ENCODE measurements at regions not wholly inside any gene's neighbourhood (a gene's known extent, or its start where the extent isn't known, plus 50 kb on each side); places are given as distances from the start of the nearest gene placed in this dataset.

DNA sequence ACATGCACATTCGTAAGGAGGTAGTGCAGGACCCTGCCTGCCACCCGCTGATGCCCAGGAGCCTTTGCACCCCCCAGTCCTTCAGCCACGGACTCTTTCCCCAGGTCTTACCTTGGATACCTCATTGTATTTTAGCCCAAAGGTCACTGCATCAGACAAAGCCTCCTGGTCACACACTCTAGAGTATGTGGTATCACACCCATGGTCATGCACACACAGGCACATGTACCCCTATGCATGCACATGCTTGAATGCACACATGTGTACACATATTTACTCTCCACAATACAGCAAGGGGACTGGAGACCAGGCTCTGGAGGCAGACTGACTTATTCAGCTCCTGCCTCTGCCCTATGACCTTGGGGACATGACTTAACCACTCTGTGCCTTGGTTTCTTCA lies 357.5 kb downstream of the C16orf95 start:
- no peak overlapping the region for H3K9ac ChIP-seq (ENCODE audit: control insufficient read depth, insufficient read depth, low read length)
- no peak overlapping the region for H3K4me2 ChIP-seq (ENCODE audit: control insufficient read depth, insufficient read depth)
- H3K9me3 ChIP-seq (replicated peaks; ENCODE audit: control insufficient read depth, insufficient read depth, low read length): no peaks in the 10 kb centered on the region
- peaks cover 0 to 2% of the 10 kb centered on the region in 2 experiments; a peak in 1 of 4 replicates for H3K27me3 ChIP-seq (replicated peaks in 1 of 2; ENCODE audit: control insufficient read depth in 2 of 2, insufficient read depth in 2 of 2, low read length in 1 of 2)
- H2AFZ ChIP-seq (ENCODE audit: control insufficient read depth, low read depth, low read length): no peak overlapping the region
- no peaks in the 10 kb centered on the region for H3K4me1 ChIP-seq (ENCODE audit: control insufficient read depth, insufficient read depth, low read length)
- no peak for FAIRE-seq
- CTCF ChIA-PET: no interaction called here
- TF ChIP-seq, protein P1, sequence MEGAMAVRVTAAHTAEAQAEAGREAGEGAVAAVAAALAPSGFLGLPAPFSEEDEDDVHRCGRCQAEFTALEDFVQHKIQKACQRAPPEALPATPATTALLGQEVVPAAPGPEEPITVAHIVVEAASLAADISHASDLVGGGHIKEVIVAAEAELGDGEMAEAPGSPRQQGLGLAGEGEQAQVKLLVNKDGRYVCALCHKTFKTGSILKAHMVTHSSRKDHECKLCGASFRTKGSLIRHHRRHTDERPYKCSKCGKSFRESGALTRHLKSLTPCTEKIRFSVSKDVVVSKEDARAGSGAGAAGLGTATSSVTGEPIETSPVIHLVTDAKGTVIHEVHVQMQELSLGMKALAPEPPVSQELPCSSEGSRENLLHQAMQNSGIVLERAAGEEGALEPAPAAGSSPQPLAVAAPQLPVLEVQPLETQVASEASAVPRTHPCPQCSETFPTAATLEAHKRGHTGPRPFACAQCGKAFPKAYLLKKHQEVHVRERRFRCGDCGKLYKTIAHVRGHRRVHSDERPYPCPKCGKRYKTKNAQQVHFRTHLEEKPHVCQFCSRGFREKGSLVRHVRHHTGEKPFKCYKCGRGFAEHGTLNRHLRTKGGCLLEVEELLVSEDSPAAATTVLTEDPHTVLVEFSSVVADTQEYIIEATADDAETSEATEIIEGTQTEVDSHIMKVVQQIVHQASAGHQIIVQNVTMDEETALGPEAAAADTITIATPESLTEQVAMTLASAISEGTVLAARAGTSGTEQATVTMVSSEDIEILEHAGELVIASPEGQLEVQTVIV (IDR thresholded peaks at IDR 0.05; ENCODE audit: borderline replicate concordance, partially characterized antibody): no peak
- no peak for TF ChIP-seq ZNF217 (IDR thresholded peaks at IDR 0.05)
- TF ChIP-seq RAD51 (IDR thresholded peaks at IDR 0.05): no peak
- TF ChIP-seq EZH2 (IDR thresholded peaks at IDR 0.05; ENCODE audit: borderline replicate concordance, control insufficient read depth, low read depth, low read length): no peak
- no peak for TF ChIP-seq GABPA (IDR thresholded peaks at IDR 0.05; ENCODE audit: low read depth)
- no peak for TF ChIP-seq MTA2 (IDR thresholded peaks at IDR 0.05; ENCODE audit: low read depth)
- TF ChIP-seq FOS (IDR thresholded peaks at IDR 0.05; ENCODE audit: borderline replicate concordance, extremely low read depth, insufficient read length): no peak
- TF ChIP-seq, protein P2, sequence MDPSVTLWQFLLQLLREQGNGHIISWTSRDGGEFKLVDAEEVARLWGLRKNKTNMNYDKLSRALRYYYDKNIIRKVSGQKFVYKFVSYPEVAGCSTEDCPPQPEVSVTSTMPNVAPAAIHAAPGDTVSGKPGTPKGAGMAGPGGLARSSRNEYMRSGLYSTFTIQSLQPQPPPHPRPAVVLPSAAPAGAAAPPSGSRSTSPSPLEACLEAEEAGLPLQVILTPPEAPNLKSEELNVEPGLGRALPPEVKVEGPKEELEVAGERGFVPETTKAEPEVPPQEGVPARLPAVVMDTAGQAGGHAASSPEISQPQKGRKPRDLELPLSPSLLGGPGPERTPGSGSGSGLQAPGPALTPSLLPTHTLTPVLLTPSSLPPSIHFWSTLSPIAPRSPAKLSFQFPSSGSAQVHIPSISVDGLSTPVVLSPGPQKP (IDR thresholded peaks at IDR 0.05; ENCODE audit: low read depth, low read length): no peak
- no peak for TF ChIP-seq SPI1 (IDR thresholded peaks at IDR 0.05; ENCODE audit: borderline replicate concordance, insufficient read depth, low read depth, low read length)
- no peaks in the 10 kb centered on the region for H3K36me3 ChIP-seq (ENCODE audit: control insufficient read depth in 2 of 2, insufficient read depth in 2 of 2, low read length in 1 of 2)
- H4K20me1 ChIP-seq (ENCODE audit: control insufficient read depth, insufficient read depth): no peaks in the 10 kb centered on the region
- POLR2A ChIA-PET: no interaction called here
- H3K27ac ChIP-seq (ENCODE audit: control insufficient read depth, insufficient read depth): no peak overlapping the region
- RAD21 ChIA-PET (ENCODE audit: unreplicated experiment): no interaction called here
- no TSS peak for BruUV-seq (replicated peaks)
- in situ Hi-C loops (cut with MboI) (no loop called here), intact Hi-C loops (cut with micrococcal nuclease; ENCODE audit: unreplicated experiment) (no loop called here)
- H3K79me2 ChIP-seq (ENCODE audit: control insufficient read depth, insufficient read depth, low read length): no peaks in the 10 kb centered on the region
- ATAC-seq: no peak
- WGBS (ENCODE audit: insufficient coverage, insufficient replicate concordance, low lambda C conversion rate, missing lambda C conversion rate): 28% methylated on average over 3 of the region's 3 CpGs
- DNase-seq (ENCODE audit: low read depth, low spot score): no peak
- H3K4me3 ChIP-seq: no peak overlapping the region
- SMC1A ChIA-PET (ENCODE audit: uncharacterized antibody, unreplicated experiment): no interaction called here
